NCI-H524 treated with DMSO at 0.1 percent for 48 hours (cell line): ENCODE measurements at regions not wholly inside any gene's neighbourhood (a gene's known extent, or its start where the extent isn't known, plus 50 kb on each side); places are given as distances from the start of the nearest gene placed in this dataset.
"Not testable (repeated sequence)": the region's sequence is repeated elsewhere in the genome, so short reads cannot be mapped to it uniquely, and the experiment has no call there.

Source experiments
- DNase-seq: peaks from one replicate; lab custom pipeline; 2025; lab: John Stamatoyannopoulos, UW

DNA sequence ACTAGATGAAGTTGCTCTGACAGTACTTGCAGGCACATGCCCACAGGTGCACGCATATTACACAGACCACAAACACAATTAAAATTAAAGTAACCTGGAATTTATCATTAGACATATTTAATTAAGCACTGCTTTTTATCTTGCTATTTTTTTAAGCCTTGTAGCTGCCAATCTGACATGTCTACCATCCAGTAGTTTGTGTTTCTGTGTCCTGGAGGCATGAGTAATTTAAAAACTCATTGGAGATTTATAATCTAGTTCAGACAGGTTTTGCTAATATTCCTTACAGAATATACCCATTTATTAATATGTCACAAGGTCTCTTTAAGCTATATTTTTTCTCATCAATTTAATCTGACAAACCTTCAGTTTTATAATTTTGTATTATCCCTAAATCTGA lies 445.0 kb upstream of the KLF6 start:
- no peak for DNase-seq

DNA sequence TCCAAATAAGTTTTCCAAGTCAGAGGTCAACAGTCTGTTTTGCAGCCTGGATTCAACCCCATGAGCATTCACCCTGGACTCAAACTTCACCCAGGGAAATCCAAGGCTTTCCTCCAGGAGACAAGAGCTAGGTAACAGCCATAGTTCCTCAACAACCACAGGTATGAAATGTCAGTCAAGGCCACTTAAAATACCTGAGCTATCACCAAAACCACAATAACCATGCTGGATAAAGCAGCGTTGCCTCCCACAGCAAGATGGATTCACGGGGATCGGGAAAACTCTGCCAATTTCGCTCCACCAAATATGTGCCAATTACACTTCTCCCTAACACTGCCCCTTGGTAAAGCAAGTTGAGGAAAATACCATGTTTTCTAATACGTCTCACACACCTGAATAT lies 444.1 kb upstream of the KLF6 start:
- DNase-seq = no peak

DNA sequence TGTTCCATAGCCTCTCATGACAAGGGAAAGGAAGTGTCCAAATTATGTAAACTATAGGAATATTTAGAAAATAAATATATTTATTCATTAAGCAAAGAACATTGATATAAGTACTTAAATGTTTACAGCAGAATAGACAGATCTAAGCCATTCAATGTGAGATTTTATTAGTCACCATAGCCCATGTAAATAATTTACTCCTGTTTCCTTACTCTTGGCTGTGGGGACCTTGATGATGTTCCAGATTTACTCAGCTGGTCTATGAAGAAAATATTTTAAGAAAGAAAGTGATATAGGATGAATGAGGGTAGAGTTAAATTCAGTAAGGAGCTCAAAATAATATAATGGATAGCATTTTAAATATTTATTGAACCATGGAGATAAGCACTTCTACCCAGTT lies 442.6 kb upstream of the KLF6 start:
- no peak for DNase-seq

- DNase-seq = no peak
These were observed 442.0 kb upstream of the KLF6 start for GRCh38 chr10:4226941-4227540.

DNA sequence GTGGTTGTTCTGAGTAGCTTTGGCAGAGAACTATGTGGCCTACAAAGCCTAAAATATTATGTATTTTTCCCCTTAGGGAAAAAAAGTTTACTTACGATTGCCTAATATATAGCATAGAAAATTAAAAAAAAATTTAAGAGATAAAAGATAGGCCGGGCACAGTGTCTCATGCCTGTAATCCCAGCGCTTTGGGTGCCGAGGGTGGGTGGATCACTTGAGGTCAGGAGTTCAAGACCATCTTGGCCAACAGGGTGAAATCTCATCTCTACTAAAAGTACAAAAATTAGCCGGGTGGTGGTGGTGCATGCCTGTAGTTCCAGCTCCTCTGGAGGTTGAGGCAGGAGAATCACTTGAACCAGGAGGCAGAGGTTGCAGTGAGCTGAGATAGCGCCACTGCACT lies 439.2 kb upstream of the KLF6 start:
- no peak for DNase-seq

DNA sequence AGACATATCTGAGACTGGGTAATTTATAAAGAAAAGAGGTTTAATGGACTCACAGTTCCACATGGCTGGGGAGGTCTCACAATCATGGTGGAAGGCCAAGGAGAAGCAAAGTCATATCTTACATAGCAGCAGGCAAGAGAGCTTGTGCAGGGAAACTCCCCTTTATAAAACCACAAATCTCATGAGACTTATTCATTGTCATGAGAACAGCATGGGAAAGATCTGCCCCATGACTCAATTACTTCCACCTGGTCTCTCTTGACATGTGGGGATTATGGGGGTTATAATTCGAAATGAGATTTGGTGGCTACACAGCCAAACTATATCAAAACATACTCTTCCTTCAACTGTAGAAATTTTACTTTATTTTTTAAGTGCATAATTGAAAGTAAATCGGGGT lies 436.3 kb upstream of the KLF6 start:
- not testable (repeated sequence) for DNase-seq

DNA sequence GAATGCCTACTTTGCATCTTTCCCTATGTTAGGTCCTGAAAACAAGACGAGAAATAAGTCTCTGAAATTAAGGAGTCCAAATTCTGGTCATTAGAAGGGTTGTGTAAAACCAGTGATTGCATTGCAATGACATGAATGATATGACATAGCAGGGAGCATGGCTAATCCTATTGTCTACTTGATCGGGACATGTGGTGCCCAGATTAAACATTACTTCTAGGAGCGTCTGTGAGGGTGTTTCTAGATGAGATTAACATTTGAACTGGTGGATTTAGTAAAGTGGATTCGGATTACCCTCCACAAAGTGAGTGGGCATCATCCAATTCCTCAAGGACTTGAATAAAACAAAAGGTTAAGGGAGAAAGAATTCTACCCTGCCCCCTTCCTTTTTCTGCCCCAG lies 434.9 kb upstream of the KLF6 start:
- DNase-seq = peak; percentile 10

DNA sequence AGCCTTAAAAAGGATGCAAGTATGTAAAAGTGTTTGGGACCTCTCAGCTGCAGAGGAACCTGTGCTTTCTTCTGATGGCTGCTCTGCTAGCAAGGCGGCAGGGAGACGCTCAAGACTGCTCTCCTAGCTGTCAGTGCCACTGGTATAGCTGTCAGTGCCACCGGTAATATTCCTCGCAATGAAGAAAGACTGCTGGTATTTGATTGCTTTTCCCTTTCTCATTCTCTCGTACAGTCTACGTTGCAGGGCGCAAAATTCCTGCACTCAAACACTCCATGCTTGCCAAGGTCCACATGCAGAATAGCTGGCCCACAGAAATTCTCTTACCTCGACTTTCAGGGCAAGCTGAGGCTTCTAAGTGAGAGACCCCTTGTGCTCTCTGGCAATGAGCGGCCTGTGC lies 432.6 kb upstream of the KLF6 start:
- DNase-seq = no peak

DNA sequence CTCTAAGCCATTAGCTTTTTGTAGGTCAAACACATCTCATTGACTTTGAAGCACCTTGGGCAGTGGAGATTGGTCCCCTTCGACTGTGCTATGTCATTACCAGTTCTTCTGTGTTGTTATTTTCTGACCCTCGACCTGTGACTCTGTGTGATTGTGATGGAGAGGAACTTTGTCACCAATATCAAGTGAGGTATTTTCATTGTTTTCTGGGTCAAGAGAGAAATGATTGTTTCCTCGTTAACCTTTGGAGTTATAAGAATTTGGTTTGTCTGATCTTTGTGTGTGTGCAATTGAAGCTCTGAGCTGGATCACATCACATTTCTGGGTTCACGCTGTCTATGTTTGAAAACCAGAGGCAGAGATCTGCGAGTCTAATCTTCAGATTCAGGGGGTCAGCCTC lies 432.2 kb upstream of the KLF6 start:
- no peak for DNase-seq

- DNase-seq = no peak
These were observed 431.7 kb upstream of the KLF6 start for GRCh38 chr10:4216726-4217125.

- DNase-seq = no peak
These were observed 431.1 kb upstream of the KLF6 start for GRCh38 chr10:4215963-4216575.

- DNase-seq = no peak
These were observed 430.5 kb upstream of the KLF6 start for GRCh38 chr10:4215485-4215884.

DNA sequence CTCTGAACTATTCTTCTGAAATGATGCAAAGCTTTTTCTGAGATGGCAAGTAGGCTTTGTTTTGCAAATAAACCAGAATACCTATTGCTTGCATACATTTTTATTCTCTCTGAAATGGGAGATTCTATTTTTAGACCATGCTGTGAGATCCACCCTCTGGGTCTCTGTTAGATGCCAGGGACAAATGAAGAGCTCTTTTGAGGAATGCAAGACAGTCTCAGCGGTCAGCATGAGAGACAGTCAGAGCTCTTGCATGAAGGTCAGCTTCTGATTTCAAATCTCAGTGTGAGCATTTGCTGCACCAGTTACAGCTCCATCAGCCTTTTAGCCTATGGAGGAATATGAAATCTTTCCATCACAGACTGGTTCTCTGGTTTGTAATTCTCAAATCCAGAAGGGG lies 429.9 kb upstream of the KLF6 start:
- no peak for DNase-seq

DNA sequence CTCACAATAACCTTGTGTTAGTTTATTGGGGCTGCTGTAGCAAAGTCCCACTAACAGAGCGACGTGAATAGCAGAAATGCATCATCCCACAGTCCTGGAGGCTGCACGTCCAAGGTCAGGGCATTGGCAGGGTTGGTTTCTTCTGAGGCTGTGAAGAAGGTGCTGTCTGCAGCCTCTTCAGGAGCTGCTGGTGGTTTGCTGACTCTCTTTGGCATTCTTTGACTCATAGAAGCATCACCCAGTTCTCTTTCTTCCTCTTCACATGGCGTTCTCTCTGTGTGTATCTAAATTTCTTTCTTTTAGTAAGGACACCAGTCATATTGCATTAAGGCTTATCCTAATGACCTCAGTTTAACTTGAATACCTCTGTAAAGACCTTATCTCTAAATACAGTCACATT lies 428.4 kb upstream of the KLF6 start:
- no peak for DNase-seq

DNA sequence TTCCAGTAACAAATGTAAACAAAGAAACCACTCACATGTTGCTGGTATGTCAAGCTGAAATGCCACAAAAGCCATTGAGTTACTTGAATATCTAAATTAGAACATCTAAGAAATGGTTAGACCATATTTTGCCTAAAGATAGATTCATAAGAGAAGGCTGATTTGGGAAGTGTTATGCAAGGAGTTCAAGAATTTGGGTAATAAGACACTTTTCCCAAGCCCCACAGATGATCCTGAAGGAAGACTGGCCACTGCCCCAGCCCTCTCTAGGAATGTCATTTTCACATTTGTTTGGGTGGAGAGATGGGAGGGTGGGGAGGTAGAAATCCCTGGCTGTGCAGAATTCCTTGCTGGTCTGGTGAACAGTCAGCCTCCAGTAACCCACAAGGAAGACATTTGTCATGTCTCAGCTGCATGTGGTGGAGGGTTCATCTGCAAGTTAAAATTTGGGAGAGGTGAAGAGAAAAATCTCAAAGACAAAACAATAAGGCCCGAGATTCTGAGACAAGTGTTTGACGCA lies 427.2 kb upstream of the KLF6 start:
- DNase-seq = no peak

GRCh38 chr10:4208499-4208898 lies 423.5 kb upstream of the KLF6 start:
- no peak for DNase-seq

DNA sequence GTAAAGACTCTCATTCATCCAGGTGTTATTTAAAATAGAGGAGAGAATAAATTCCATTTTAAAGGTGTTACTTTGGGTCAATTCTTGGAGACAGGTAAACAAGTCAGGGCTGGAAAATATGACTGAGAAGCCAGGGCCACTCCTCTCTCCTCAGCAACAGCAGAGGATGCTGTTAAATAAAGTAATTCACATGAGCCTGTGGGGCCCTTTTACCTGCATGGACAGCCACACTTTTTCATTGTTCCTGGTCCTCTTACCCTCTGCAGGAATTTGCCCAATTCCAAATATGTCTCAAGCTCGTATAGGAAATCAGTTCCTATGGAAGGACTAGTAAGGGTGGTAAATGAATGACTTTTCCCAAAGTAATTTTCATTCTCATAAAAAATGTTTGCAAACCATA lies 420.1 kb upstream of the KLF6 start:
- DNase-seq = no peak

DNA sequence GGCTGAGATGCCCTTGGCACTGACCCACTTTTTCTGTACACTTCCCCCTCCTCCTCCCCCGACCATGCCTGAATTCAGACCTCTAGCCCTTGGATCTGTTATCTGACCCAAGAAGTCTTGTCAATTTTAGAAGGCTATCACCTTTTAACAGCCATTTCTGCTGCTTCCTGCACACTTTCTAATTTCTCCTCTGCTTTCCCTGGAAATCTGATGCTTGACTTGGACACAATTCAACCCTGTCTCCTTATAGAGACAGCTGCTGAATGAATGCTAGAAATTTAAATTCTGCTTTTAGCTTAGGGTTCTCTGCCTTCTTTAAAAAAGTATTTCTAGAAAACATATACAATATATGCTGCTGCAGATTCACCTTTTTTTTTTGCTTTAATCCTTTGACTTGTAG lies 417.9 kb upstream of the KLF6 start:
- DNase-seq = no peak

GRCh38 chr10:4201866-4202825 lies 417.1 kb upstream of the KLF6 start:
- DNase-seq = no peak

DNA sequence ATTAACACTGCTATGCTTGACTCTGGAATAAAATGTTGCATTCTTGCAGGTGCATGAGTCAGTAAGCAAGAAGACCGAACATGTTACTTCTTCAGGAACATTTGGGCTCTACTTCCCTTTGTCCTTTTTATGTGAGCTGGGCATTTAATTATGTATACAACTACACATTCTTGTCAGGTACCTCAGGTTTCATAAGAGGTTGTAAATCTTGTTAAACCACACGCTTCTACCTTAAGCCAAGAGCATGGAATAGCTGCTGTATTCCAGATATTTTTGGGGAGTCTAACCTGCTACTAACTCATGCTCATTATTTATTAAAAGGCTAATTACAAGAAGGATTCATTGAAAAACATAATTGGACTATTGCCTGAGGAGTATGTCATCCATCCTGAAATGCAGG lies 414.2 kb upstream of the KLF6 start:
- DNase-seq = no peak

DNA sequence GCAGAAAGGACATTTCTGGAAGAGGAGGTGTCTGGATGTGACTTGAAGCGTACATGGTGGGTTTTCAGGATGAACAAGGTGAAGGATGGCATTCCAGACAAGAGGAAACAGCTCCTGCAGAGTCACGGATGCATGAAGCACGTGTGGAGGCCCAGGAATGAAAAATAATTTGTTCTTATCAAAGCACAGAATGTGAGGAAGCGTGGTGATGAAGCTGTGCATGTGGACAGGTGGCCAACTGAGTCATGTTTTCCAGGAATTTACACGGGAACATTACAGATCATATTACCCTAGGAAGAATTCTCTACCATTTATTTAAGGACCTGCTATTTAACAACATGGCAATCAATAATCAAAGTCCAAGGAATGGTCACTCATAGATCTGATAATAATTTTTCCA lies 413.2 kb upstream of the KLF6 start:
- no peak for DNase-seq

DNA sequence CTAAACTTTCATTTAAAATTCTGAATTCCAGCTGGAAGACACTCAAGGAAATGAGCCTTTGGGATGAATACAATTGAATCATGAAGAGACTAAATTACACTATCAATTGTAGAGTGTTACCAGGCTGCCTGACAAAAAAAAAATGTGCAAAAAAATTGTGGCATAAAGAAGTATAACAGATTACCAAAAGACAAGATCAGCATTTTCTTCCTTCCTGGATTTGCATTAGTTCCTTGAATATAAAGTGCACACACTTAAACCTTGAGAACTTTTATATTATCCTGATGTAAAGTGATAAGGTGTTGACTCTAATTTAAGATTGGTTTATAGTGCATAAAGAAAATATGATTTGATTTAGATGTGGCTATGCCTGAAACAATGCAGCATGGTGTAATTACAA lies 412.7 kb upstream of the KLF6 start:
- DNase-seq = no peak

DNA sequence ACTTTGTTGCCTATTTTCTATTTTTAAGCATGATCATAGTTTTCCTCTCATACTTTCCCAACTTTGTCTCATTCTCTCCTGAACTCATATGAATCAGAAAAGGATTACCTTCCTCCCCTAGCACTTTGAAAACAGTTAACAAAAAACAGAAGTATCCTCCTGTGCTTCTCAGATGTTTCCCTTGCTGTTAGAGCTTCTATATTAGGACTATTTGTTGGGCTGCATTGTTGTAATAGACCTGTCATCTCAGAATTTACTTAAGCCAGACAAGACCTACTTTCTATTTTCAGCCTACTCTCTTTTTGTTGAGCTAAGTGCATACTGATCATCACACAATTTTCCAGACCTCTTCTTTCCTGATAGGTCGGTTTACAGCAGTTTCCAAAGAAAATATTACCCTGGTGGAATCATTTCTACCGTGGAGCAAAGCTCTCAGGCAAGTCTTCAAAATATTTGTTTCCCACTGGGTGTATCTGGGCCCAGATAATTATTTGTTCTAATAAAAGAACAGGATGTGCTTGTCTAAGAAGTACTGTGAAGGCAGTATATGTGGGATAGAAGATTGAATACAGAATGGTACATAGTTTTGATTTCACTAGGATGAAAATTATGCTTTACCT lies 411.9 kb upstream of the KLF6 start:
- no peak for DNase-seq
